Peyer's patch (tissue), 4 donors: ENCODE measurements at regions not wholly inside any gene's neighbourhood (a gene's known extent, or its start where the extent isn't known, plus 50 kb on each side); places are given as distances from the start of the nearest gene placed in this dataset.

ENCODE experiments used
- CTCF ChIP-seq, 6 experiments: fragments of 450-650 bp in 4 of 6; fragments of 200-600 bp in 2 of 6; sonication (generic) in 1 of 6; IDR thresholded peaks; one replicate each; pipeline ENCODE4 v1.5.1; 2017 to 2019; ENCODE audit warnings: antibody characterized with exemption in 6 of 6, mild to moderate bottlenecking in 3 of 6, moderate library complexity in 1 of 6
- POLR2A ChIP-seq, 2 donors: fragments of 450-650 bp; IDR thresholded peaks; one replicate each; pipeline ENCODE4 v1.5.1; 2017; ENCODE audit warnings: antibody characterized with exemption in 2 of 2, mild to moderate bottlenecking in 2 of 2, moderate library complexity in 2 of 2

GRCh38 chr12:47520029-47520428, 185.8 kb downstream of the RPAP3 start:
- no peak for TF ChIP-seq CTCF (IDR thresholded peaks at IDR 0.05)
- TF ChIP-seq POLR2A (IDR thresholded peaks at IDR 0.05) = no peak
